H1 (cell line): ENCODE measurements at regions not wholly inside any gene's neighbourhood (a gene's known extent, or its start where the extent isn't known, plus 50 kb on each side); places are given as distances from the start of the nearest gene placed in this dataset.

ENCODE experiments used
- CTCF ChIA-PET: fragments of 300-600 bp; sonication (Branson Sonifier 250); formaldehyde crosslinking; loops from one replicate; lab custom pipeline; 2021; ENCODE audit not compliant: partially characterized antibody; lab: Charles Lee
- POLR2A ChIA-PET: fragments of 300-600 bp; sonication (Branson Sonifier 250); formaldehyde crosslinking; loops from one replicate; lab custom pipeline; 2021; ENCODE audit warnings: inconsistent platforms; ENCODE audit not compliant: partially characterized antibody; lab: Charles Lee
- DNase-seq, 2 experiments: peaks; one replicate each; pipeline versions ENCODE4 v3.0.0 to v3.0.0-alpha.2; 2010 to 2022; ENCODE audit warnings: low spot score in 2 of 2, low read depth in 1 of 2, mixed read lengths in 1 of 2
- FAIRE-seq: peaks from 2 replicates; lab custom pipeline; 2011; peaks lifted over from hg19 to GRCh38; lab: Jason Lieb, UNC
- H2AFZ ChIP-seq: 2 replicates; pipeline ENCODE4 v1.8.1; 2012; ENCODE audit warnings: low read length, inconsistent platforms
- H2AK5ac ChIP-seq: 2 replicates; pipeline ENCODE4 v1.6.1; 2013; ENCODE audit warnings: low read depth, low read length
- H2BK120ac ChIP-seq: replicated peaks from 2 replicates; pipeline ENCODE3; 2013; ENCODE audit warnings: low read depth, low read length, inconsistent platforms
- H2BK12ac ChIP-seq: 2 replicates; pipeline ENCODE4 v1.6.1; 2013; ENCODE audit warnings: low read depth, low read length
- H2BK15ac ChIP-seq: 2 replicates; pipeline ENCODE4 v1.6.1; 2013; ENCODE audit warnings: low read length
- H2BK20ac ChIP-seq: 2 replicates; pipeline ENCODE4 v1.6.1; 2013; ENCODE audit warnings: low read length
- H2BK5ac ChIP-seq: 2 replicates; pipeline ENCODE4 v1.6.1; 2013; ENCODE audit warnings: low read depth, low read length
- H3K14ac ChIP-seq: 2 replicates; pipeline ENCODE4 v1.6.1; 2013; ENCODE audit warnings: inconsistent platforms; ENCODE audit not compliant: insufficient read length
- H3K18ac ChIP-seq: 2 replicates; pipeline ENCODE4 v1.6.1; 2013; ENCODE audit warnings: low read length; ENCODE audit errors: extremely low read depth
- H3K23ac ChIP-seq: 2 replicates; pipeline ENCODE4 v1.6.1; 2013; ENCODE audit warnings: inconsistent platforms; ENCODE audit not compliant: insufficient read length
- H3K23me2 ChIP-seq: 2 replicates; pipeline ENCODE4 v1.6.1; 2013; ENCODE audit warnings: low read depth, low read length
- H3K27ac ChIP-seq: 2 replicates; pipeline ENCODE4 v1.6.1; 2011; ENCODE audit warnings: low read depth, low read length, inconsistent platforms
- H3K27me3 ChIP-seq, 4 experiments: replicated peaks in 1 of 4; 1 replicate in 1 of 4; 2 replicates in 3 of 4; pipeline versions ENCODE4 v1.6.1 to v1.8.1; 2011 to 2013; ENCODE audit warnings: low read length in 3 of 4, mild to moderate bottlenecking in 3 of 4, inconsistent platforms in 2 of 4, mixed read lengths in 2 of 4, moderate library complexity in 1 of 4; ENCODE audit not compliant: control insufficient read depth in 3 of 4, insufficient read depth in 3 of 4; ENCODE audit errors: extremely low read depth in 1 of 4
- H3K36me3 ChIP-seq, 4 experiments: 2 replicates each; pipeline versions ENCODE4 v1.6.1 to v1.8.1; 2011 to 2013; ENCODE audit warnings: mild to moderate bottlenecking in 4 of 4, low read length in 3 of 4, moderate library complexity in 2 of 4, control low read depth in 1 of 4, inconsistent platforms in 1 of 4; ENCODE audit not compliant: insufficient read depth in 4 of 4, control insufficient read depth in 2 of 4
- H3K4ac ChIP-seq: replicated peaks from 2 replicates; pipeline ENCODE3; 2013; ENCODE audit warnings: low read length, low read depth, mixed read lengths, inconsistent platforms; ENCODE audit not compliant: insufficient read length
- H3K4me1 ChIP-seq, 4 experiments: replicated peaks in 1 of 4; 1 replicate in 1 of 4; 2 replicates in 3 of 4; pipeline versions ENCODE4 v1.6.1 to v1.8.1; 2011 to 2013; ENCODE audit warnings: low read length in 3 of 4, inconsistent platforms in 2 of 4, mixed read lengths in 1 of 4; ENCODE audit not compliant: insufficient read depth in 4 of 4, control insufficient read depth in 3 of 4
- H3K4me2 ChIP-seq, 2 experiments: 2 replicates each; pipeline versions ENCODE4 v1.6.1 to v1.8.1; 2011 to 2013; ENCODE audit warnings: low read depth in 2 of 2, low read length in 2 of 2, control low read depth in 1 of 2, inconsistent platforms in 1 of 2, mild to moderate bottlenecking in 1 of 2; ENCODE audit not compliant: insufficient read depth in 1 of 2
- H3K4me3 ChIP-seq, 4 experiments: fragments of 200-600, 300-600 bp in 1 of 4; sonication (generic), shearing (Covaris generic), sonication (Bioruptor Twin) in 1 of 4; 2 replicates each; pipeline versions ENCODE4 v1.5.1 to v1.8.1; 2011 to 2016; ENCODE audit warnings: low read length in 4 of 4, low read depth in 3 of 4, control low read depth in 2 of 4, inconsistent platforms in 2 of 4, mild to moderate bottlenecking in 2 of 4, mixed read lengths in 1 of 4, moderate library complexity in 1 of 4; ENCODE audit not compliant: insufficient read depth in 2 of 4; ENCODE audit errors: extremely low read depth in 1 of 4
- H3K56ac ChIP-seq: replicated peaks from 2 replicates; pipeline ENCODE3; 2013; ENCODE audit warnings: low read depth, mild to moderate bottlenecking, mixed read lengths, low read length, inconsistent platforms; ENCODE audit not compliant: insufficient read length
- H3K79me1 ChIP-seq: 2 replicates; pipeline ENCODE4 v1.6.1; 2013; ENCODE audit warnings: low read depth, low read length, control low read depth
- H3K79me2 ChIP-seq, 2 experiments: 2 replicates each; pipeline versions ENCODE4 v1.6.1 to v1.8.1; 2012 to 2013; ENCODE audit warnings: low read length in 2 of 2, mild to moderate bottlenecking in 2 of 2, inconsistent platforms in 1 of 2; ENCODE audit not compliant: insufficient read depth in 2 of 2, control insufficient read depth in 1 of 2
- H3K9ac ChIP-seq, 4 experiments: replicated peaks in 1 of 4; 1 replicate in 1 of 4; 2 replicates in 3 of 4; pipeline versions ENCODE4 v1.6.1 to v1.8.1; 2011 to 2013; ENCODE audit warnings: low read depth in 3 of 4, low read length in 3 of 4, control low read depth in 2 of 4, mild to moderate bottlenecking in 2 of 4, moderate library complexity in 2 of 4, inconsistent platforms in 1 of 4; ENCODE audit errors: extremely low read depth in 1 of 4
- H3K9me3 ChIP-seq, 2 experiments: 2 replicates each; pipeline versions ENCODE4 v1.6.1 to v1.8.1; 2012 to 2013; ENCODE audit warnings: mild to moderate bottlenecking in 2 of 2, moderate library complexity in 2 of 2, control low read depth in 1 of 2, inconsistent platforms in 1 of 2, low read depth in 1 of 2, low read length in 1 of 2, mixed read lengths in 1 of 2; ENCODE audit not compliant: insufficient read depth in 2 of 2
- H4K20me1 ChIP-seq, 2 experiments: replicated peaks in 1 of 2; 2 replicates each; pipeline versions ENCODE3 to v1.8.1; 2011 to 2013; ENCODE audit warnings: inconsistent platforms in 2 of 2, low read length in 2 of 2, mild to moderate bottlenecking in 1 of 2; ENCODE audit not compliant: insufficient read depth in 2 of 2, control insufficient read depth in 1 of 2
- H4K5ac ChIP-seq: 2 replicates; pipeline ENCODE4 v1.6.1; 2013; ENCODE audit warnings: low read length, low read depth, mixed read lengths, inconsistent platforms; ENCODE audit not compliant: insufficient read length
- H4K8ac ChIP-seq: 2 replicates; pipeline ENCODE4 v1.8.0; 2013; ENCODE audit warnings: mild to moderate bottlenecking, moderate library complexity, low read length, inconsistent platforms; ENCODE audit not compliant: insufficient read depth; ENCODE audit errors: extremely low read depth
- H4K91ac ChIP-seq: replicated peaks from 2 replicates; pipeline ENCODE3; 2013; ENCODE audit warnings: low read length, mixed read lengths, inconsistent platforms; ENCODE audit not compliant: insufficient read length
- BACH1 ChIP-seq: IDR thresholded peaks from 2 replicates; pipeline ENCODE4 v1.6.1; 2012; ENCODE audit warnings: low read length, improper control_type of control experiment
- JUND ChIP-seq: IDR thresholded peaks from 2 replicates; pipeline ENCODE4 v1.6.1; 2011; ENCODE audit warnings: mild to moderate bottlenecking, improper control_type of control experiment, low read length
- WGBS, 2 experiments: shearing (Covaris generic) in 1 of 2; methylation state at CpG; one replicate each; pipeline versions ENCODE4 v1.1.6 to v1.1.7; 2013 to 2015; ENCODE audit warnings: low lambda C conversion rate in 2 of 2, mixed read lengths in 2 of 2, inconsistent platforms in 1 of 2, low coverage in 1 of 2, missing lambda C conversion rate in 1 of 2; ENCODE audit not compliant: insufficient replicate concordance in 2 of 2, insufficient coverage in 1 of 2, insufficient read length in 1 of 2; ENCODE audit errors: extremely low coverage in 1 of 2, missing lambda C conversion rate in 1 of 2; 5-methylcytosine and 5-hydroxymethylcytosine counted together

DNA sequence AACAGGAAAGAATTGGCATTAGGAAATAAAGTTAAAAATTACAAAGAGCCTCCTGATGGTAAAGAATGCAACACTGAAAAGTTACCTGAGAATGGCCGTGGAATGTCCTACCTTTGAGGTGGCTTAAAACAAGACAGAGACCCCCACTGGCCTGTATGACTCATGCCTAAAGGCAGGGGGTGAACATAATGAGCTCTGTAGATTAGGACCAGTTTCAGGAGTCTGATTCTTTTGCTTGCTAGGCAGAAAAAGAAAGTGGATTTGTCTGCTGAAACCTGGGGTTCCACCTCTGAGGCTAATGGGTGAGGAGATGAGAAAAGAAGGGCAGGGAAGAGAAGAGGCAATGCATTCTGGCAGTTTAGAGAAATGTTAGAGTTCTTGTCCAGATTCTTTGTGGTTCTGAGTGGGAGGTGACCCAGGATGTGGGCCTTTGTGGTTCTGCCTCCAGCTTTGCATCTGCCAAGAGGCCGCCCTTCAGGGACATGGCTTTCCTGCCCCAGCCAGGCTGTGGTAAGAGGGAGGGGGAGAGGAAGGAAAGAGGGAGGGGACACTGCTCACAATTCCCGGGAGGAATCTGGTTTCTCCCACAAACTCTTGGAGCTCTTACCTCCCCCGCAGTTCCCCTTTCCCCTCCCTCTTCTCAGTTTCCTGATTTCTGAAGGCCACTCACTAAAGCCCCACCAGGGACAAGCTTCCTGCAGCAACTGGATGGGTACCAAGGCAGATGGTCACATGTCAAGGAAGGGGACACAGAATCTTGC, 109.6 kb downstream of the EFNB1 start:
- H4K8ac ChIP-seq = no peak overlapping the region
- H3K23ac ChIP-seq = no peak overlapping the region
- H3K4me2 ChIP-seq = no peak overlapping the region
- no peak overlapping the region for H2BK20ac ChIP-seq
- POLR2A ChIA-PET = no interaction called here
- H3K79me2 ChIP-seq = no peaks in the 10 kb centered on the region
- H3K79me1 ChIP-seq = no peaks in the 10 kb centered on the region; the same call in 1 of the 2 replicates
- no peak overlapping the region for H4K91ac ChIP-seq
- 0 out of 7 replicates have a peak, but pooled peaks cover 0 to 5% (median 2%) of the 10 kb centered on the region in 4 experiments for H3K4me1 ChIP-seq
- TF ChIP-seq BACH1 = no peak
- TF ChIP-seq JUND = peak; percentile 69
- TF ChIP-seq, all 59 proteins: peak for 1
- WGBS, 2 experiments = 81% methylated on average over 2 of the region's 4 CpGs; no CpG with 5 or more reads in 1 of the 2 experiments
- no peak overlapping the region for H3K14ac ChIP-seq
- DNase-seq (peak in 1 of 2 experiments; percentile 30), FAIRE-seq (peak; percentile 78)
- H4K20me1 ChIP-seq = no peaks in the 10 kb centered on the region
- no peak overlapping the region for H3K56ac ChIP-seq
- H3K4ac ChIP-seq = no peak overlapping the region
- H3K18ac ChIP-seq = no peak overlapping the region
- H3K27me3 ChIP-seq = no peaks in the 10 kb centered on the region
- no peak overlapping the region for H3K9ac ChIP-seq
- no peak overlapping the region; the same call in 1 of the 2 replicates for H3K27ac ChIP-seq
- H3K4me3 ChIP-seq = no peak overlapping the region
- H3K36me3 ChIP-seq = no peaks in the 10 kb centered on the region
- no peak overlapping the region for H2BK12ac ChIP-seq
- H4K5ac ChIP-seq = no peak overlapping the region
- CTCF ChIA-PET = interaction anchor here (0.9 kb wide), 2 partner anchors 11 to 173 kb away, joined by 3 read pairs; no protein-coding TSS in a partner anchor
- no peak overlapping the region for H2BK120ac ChIP-seq
- H2BK15ac ChIP-seq = no peak overlapping the region
- H2AK5ac ChIP-seq = no peak overlapping the region
- no peak overlapping the region for H2BK5ac ChIP-seq
- H3K9me3 ChIP-seq = no peaks in the 10 kb centered on the region
- H3K23me2 ChIP-seq = peaks cover 3% of the 10 kb centered on the region; the same call in 1 of the 2 replicates
- no peak overlapping the region for H2AFZ ChIP-seq
